ENCODE measurements at regions not wholly inside any gene's neighbourhood (a gene's known extent, or its start where the extent isn't known, plus 50 kb on each side); places are given as distances from the start of the nearest gene placed in this dataset.

- H3K4me3 ChIP-seq = no peak overlapping the region
- POLR2A ChIA-PET = no interaction called here
Observed at GRCh38 chr12:130041983-130042812, 120.1 kb upstream of the FZD10 start.

GRCh38 chr12:130043685-130044406 lies 118.4 kb upstream of the FZD10 start:
- WGBS (ENCODE audit: missing lambda C conversion rate) = 75% methylated on average over 13 of the region's 13 CpGs
- Histone ChIP-seq H3K4me3 (no peak overlapping the region), H3K27ac (no peak overlapping the region), H3K9me3 (peaks cover 7% of the 10 kb centered on the region; the same call in 1 of the 3 replicates), H3K4me2 (no peak overlapping the region), H3K4me1 (no peaks in the 10 kb centered on the region)
- DNase-seq (ENCODE audit: low read depth in 1 of 2, low spot score in 1 of 2) (no peak), ATAC-seq (no peak), FAIRE-seq (no peak)
- ChIA-PET POLR2A (no interaction called here), CTCF (no interaction called here)
- no peak for TF ChIP-seq HOXB13 (CRISPR knock-in tag; IDR thresholded peaks at IDR 0.05; ENCODE audit: low read depth)
- no peak for TF ChIP-seq ZC3H11A (IDR thresholded peaks at IDR 0.05)
- no peak for TF ChIP-seq HOXB5 (CRISPR knock-in tag; IDR thresholded peaks at IDR 0.05)
- TF ChIP-seq CEBPB (IDR thresholded peaks at IDR 0.05) = no peak
- no peak for TF ChIP-seq NPAS2 (CRISPR knock-in tag; IDR thresholded peaks at IDR 0.05; ENCODE audit: borderline replicate concordance)
- TF ChIP-seq MAZ (IDR thresholded peaks at IDR 0.05; ENCODE audit: borderline replicate concordance, low read depth, low read length) = no peak
- TF ChIP-seq TP53 (CRISPR knock-in tag; IDR thresholded peaks at IDR 0.05) = no peak
- no peak for TF ChIP-seq RCOR1 (IDR thresholded peaks at IDR 0.05; ENCODE audit: low read depth, low read length)
- no peak for TF ChIP-seq SREBF2 (IDR thresholded peaks at IDR 0.05)
- no peak for TF ChIP-seq ESRRA (IDR thresholded peaks at IDR 0.05; ENCODE audit: borderline replicate concordance, low read length)
- TF ChIP-seq JUN (IDR thresholded peaks at IDR 0.05) = no peak
- no peak for TF ChIP-seq GATA3 (IDR thresholded peaks at IDR 0.05; ENCODE audit: borderline replicate concordance)
- no peak for TF ChIP-seq KDM5A (IDR thresholded peaks at IDR 0.05)
- TF ChIP-seq JUNB (IDR thresholded peaks at IDR 0.05) = no peak

More at GRCh38 chr12:130041983-130042812, 120.1 kb upstream of the FZD10 start:
- peak in 1 of 2 experiments; percentile 22 for DNase-seq (ENCODE audit: low read depth in 1 of 2, low spot score in 1 of 2)
- CTCF ChIA-PET = interaction anchor here (1.6 kb wide), 1 partner anchor 298 kb away, joined by 4 read pairs; no protein-coding TSS in a partner anchor
- TF ChIP-seq KDM1A (IDR thresholded peaks at IDR 0.05; ENCODE audit: low read depth) = 0 out of 2 replicates have a peak, but pooled peaks have one; percentile 53
- TF ChIP-seq RAD21 (conservative IDR thresholded peaks at IDR 0.05 in 1 of 2, IDR thresholded peaks at IDR 0.05 in 1 of 2) = peak; percentile 24 to 42; a peak in 3 of 5 replicates
- no peak for TF ChIP-seq ZC3H11A (IDR thresholded peaks at IDR 0.05)
- TF ChIP-seq USF2 (IDR thresholded peaks at IDR 0.05) = no peak
- peak; percentile 13; the same call in 1 of the 3 replicates for TF ChIP-seq CTCF (IDR thresholded peaks at IDR 0.05)
- FAIRE-seq = no peak
- no peak overlapping the region for H3K27ac ChIP-seq
- WGBS (ENCODE audit: missing lambda C conversion rate) = 32% methylated on average over 18 of the region's 52 CpGs
- peak in 1 of 2 experiments; percentile 62; a peak in 2 of 6 replicates for ATAC-seq
- H3K4me1 ChIP-seq = no peaks in the 10 kb centered on the region
- H3K4me2 ChIP-seq = no peak overlapping the region
- H3K9me3 ChIP-seq = peaks cover 7% of the 10 kb centered on the region; the same call in 1 of the 3 replicates

- H3K4me1 ChIP-seq = no peaks in the 10 kb centered on the region
- H3K27ac ChIP-seq = no peak overlapping the region
- POLR2A ChIA-PET = no interaction called here
- CTCF ChIA-PET = interaction anchor here (1.2 kb wide), 1 partner anchor 291 kb away, joined by 4 read pairs; no protein-coding TSS in a partner anchor
- no peak for DNase-seq (ENCODE audit: low read depth in 1 of 2, low spot score in 1 of 2)
- no peak for FAIRE-seq
- H3K4me3 ChIP-seq = no peak overlapping the region
- H3K9me3 ChIP-seq = peaks cover 7% of the 10 kb centered on the region; the same call in 1 of the 3 replicates
- H3K4me2 ChIP-seq = no peak overlapping the region
- 59% methylated on average over 21 of the region's 22 CpGs for WGBS (ENCODE audit: missing lambda C conversion rate)
- no peak for ATAC-seq
- TF ChIP-seq RNF2 (IDR thresholded peaks at IDR 0.05; ENCODE audit: borderline replicate concordance, low read depth) = no peak
- no peak for TF ChIP-seq EHMT2 (IDR thresholded peaks at IDR 0.05; ENCODE audit: low read depth)
- no peak for TF ChIP-seq JUN (IDR thresholded peaks at IDR 0.05)
- TF ChIP-seq TP53 (CRISPR knock-in tag; IDR thresholded peaks at IDR 0.05) = no peak
- no peak for TF ChIP-seq ZC3H11A (IDR thresholded peaks at IDR 0.05)
- no peak for TF ChIP-seq NR3C1 (IDR thresholded peaks at IDR 0.05)
- no peak for TF ChIP-seq ATOH8 (CRISPR knock-in tag; IDR thresholded peaks at IDR 0.05; ENCODE audit: low read depth)
Observed at GRCh38 chr12:130044991-130045621, 117.2 kb upstream of the FZD10 start.
